ENCODE measurements at regions not wholly inside any gene's neighbourhood (a gene's known extent, or its start where the extent isn't known, plus 50 kb on each side); places are given as distances from the start of the nearest gene placed in this dataset.

GRCh38 chr1:65027666-65028358 lies 61.5 kb upstream of the JAK1 start:
- no peak for TF ChIP-seq POLR2A (IDR thresholded peaks at IDR 0.05; ENCODE audit: low read depth, low read length)
- TF ChIP-seq POLR2AphosphoS5 (IDR thresholded peaks at IDR 0.05; ENCODE audit: low read depth, low read length): no peak
